Stimulated activated CD8-positive, alpha-beta memory T cell treated with anti-CD3 and anti-CD28 coated beads, Interleukin-7, amount 100 ng/mL, for 1 hour (primary cell): ENCODE measurements at regions not wholly inside any gene's neighbourhood (a gene's known extent, or its start where the extent isn't known, plus 50 kb on each side); places are given as distances from the start of the nearest gene placed in this dataset.
"Not testable (repeated sequence)": the region's sequence is repeated elsewhere in the genome, so short reads cannot be mapped to it uniquely, and the experiment has no call there.

Experiments used
- DNase-seq, 2 donors: peaks; one replicate each; pipeline ENCODE4 v3.0.0-alpha.2; 2020; ENCODE audit warnings: low read depth in 2 of 2

GRCh38 chr7:50251765-50252164 is 52.8 kb upstream of the IKZF1 start:
- no peak for DNase-seq

- DNase-seq, result no peak
Measured at GRCh38 chr7:50246551-50246950, 58.0 kb upstream of the IKZF1 start.

GRCh38 chr7:50242111-50242510 is 62.4 kb upstream of the IKZF1 start:
- not testable (repeated sequence) for DNase-seq

- DNase-seq, result not testable (repeated sequence)
Measured at GRCh38 chr7:50240699-50241098, 63.8 kb upstream of the IKZF1 start.

GRCh38 chr7:50229964-50230363 is 74.6 kb upstream of the IKZF1 start:
- DNase-seq, result no peak

- no peak for DNase-seq
Measured at GRCh38 chr7:50228148-50228547, 76.4 kb upstream of the IKZF1 start.

GRCh38 chr7:50227726-50228125 is 76.8 kb upstream of the IKZF1 start:
- no peak for DNase-seq

GRCh38 chr7:50226669-50227068 is 77.8 kb upstream of the IKZF1 start:
- no peak for DNase-seq

- no peak for DNase-seq
Measured at GRCh38 chr7:50226145-50226544, 78.4 kb upstream of the IKZF1 start.

GRCh38 chr7:50221433-50221832 is 83.1 kb upstream of the IKZF1 start:
- no peak for DNase-seq

- DNase-seq, result no peak
Measured at GRCh38 chr7:50221028-50221427, 83.5 kb upstream of the IKZF1 start.

- no peak for DNase-seq
Measured at GRCh38 chr7:50220273-50220672, 84.2 kb upstream of the IKZF1 start.

- DNase-seq, result no peak
Measured at GRCh38 chr7:50217821-50218281, 86.7 kb upstream of the IKZF1 start.

GRCh38 chr7:50217401-50217800 is 87.1 kb upstream of the IKZF1 start:
- no peak for DNase-seq

- no peak for DNase-seq
Measured at GRCh38 chr7:50216626-50217025, 87.9 kb upstream of the IKZF1 start.

GRCh38 chr7:50214771-50215170 is 89.7 kb upstream of the IKZF1 start:
- DNase-seq, result no peak

- no peak for DNase-seq
Measured at GRCh38 chr7:50214126-50214670, 90.3 kb upstream of the IKZF1 start.

GRCh38 chr7:50213622-50214017 is 90.9 kb upstream of the IKZF1 start:
- no peak for DNase-seq

GRCh38 chr7:50212666-50213621 is 91.6 kb upstream of the IKZF1 start:
- DNase-seq, result no peak

- DNase-seq, result no peak
Measured at GRCh38 chr7:50212016-50212325, 92.5 kb upstream of the IKZF1 start.

- no peak for DNase-seq
Measured at GRCh38 chr7:50211130-50212015, 93.1 kb upstream of the IKZF1 start.

GRCh38 chr7:50210706-50211115 is 93.8 kb upstream of the IKZF1 start:
- no peak for DNase-seq
